ENCODE measurements at regions not wholly inside any gene's neighbourhood (a gene's known extent, or its start where the extent isn't known, plus 50 kb on each side); places are given as distances from the start of the nearest gene placed in this dataset.

DNA sequence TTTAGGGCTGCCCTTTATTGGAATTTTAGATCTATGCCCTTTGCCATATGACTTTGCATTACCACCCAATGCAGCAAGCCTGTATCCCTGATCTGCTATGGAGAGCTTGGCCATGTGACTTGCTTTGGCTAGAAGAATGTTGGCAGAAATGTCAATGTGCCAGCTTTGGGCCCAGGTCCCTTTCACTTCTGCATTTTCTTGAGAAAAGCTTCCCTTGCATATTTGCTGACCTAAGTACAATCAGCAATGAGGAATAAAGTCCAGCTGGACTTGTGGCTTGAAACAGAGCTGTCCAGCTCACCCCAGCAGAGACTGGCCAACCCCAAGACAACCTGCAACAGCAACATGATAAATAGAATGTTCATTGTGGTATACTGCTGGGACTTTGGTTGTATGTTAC lies 135.9 kb downstream of the PAH start:
- TF ChIP-seq, protein P1, sequence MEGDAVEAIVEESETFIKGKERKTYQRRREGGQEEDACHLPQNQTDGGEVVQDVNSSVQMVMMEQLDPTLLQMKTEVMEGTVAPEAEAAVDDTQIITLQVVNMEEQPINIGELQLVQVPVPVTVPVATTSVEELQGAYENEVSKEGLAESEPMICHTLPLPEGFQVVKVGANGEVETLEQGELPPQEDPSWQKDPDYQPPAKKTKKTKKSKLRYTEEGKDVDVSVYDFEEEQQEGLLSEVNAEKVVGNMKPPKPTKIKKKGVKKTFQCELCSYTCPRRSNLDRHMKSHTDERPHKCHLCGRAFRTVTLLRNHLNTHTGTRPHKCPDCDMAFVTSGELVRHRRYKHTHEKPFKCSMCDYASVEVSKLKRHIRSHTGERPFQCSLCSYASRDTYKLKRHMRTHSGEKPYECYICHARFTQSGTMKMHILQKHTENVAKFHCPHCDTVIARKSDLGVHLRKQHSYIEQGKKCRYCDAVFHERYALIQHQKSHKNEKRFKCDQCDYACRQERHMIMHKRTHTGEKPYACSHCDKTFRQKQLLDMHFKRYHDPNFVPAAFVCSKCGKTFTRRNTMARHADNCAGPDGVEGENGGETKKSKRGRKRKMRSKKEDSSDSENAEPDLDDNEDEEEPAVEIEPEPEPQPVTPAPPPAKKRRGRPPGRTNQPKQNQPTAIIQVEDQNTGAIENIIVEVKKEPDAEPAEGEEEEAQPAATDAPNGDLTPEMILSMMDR (IDR thresholded peaks at IDR 0.05; ENCODE audit: low read depth, low read length): no peak
- DNase-seq (ENCODE audit: extremely low read depth, low read depth): no peak

- DNase-seq (ENCODE audit: extremely low read depth, low read depth): no peak
- TF ChIP-seq, protein P1 (IDR thresholded peaks at IDR 0.05; ENCODE audit: low read depth, low read length): no peak
Measured at GRCh38 chr12:102776041-102776440, 141.0 kb downstream of the PAH start.

DNA sequence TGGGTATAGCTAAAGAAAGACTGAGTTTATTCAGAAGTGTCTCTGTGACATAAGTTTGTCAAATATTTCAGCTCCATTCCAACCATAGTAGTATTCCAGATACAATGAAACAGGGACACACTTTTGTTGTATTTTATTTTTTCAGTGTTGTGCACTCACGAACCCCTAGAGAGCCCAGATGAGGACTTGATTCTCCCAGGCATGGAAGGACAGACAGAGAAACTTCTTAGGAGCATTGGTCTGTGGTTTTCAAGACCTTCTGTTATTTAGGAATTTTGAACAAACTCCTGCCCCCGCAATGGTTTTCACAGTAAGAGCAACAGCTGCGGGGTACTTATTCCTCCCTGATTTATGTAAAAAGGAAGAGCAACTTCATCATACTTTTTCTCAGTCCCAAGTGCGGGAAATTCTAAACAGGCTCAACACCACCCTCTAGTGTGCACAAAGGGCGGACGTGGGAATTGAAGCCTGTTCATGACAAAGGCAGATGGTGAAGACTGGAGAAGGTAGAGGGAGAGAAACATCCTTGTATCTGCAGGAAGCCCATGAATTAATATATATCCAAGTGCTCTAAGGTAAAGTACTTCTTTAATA lies 147.6 kb downstream of the PAH start:
- TF ChIP-seq, protein P1 (IDR thresholded peaks at IDR 0.05; ENCODE audit: low read depth, low read length): peak; percentile 87
- peak; percentile 27 for DNase-seq (ENCODE audit: extremely low read depth, low read depth)

DNA sequence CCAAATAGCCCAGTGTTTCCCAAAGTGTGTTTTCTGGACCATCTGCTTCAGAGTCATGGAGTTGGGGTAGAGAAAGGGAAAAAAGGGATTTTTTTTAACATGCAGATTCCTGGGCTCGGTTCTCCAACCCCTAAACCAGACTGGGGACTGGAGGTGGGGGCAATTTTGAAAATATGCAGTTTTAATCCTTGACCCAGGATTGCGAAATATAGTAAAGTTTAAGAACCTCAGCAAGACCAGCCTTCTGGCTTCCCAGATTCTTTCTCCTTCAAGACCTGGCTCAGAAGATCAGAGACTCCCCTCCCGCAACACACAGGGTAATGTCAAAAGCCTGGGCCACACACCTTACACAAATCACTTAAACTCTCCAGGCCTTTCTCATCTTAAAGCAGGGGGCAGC lies 150.1 kb downstream of the PAH start:
- TF ChIP-seq, protein P1 (IDR thresholded peaks at IDR 0.05; ENCODE audit: low read depth, low read length): no peak
- DNase-seq (ENCODE audit: extremely low read depth, low read depth): no peak

- DNase-seq (ENCODE audit: extremely low read depth, low read depth): peak; percentile 7
- TF ChIP-seq, protein P1 (IDR thresholded peaks at IDR 0.05; ENCODE audit: low read depth, low read length): no peak
Measured at GRCh38 chr12:102765736-102766135, 151.3 kb downstream of the PAH start.

DNA sequence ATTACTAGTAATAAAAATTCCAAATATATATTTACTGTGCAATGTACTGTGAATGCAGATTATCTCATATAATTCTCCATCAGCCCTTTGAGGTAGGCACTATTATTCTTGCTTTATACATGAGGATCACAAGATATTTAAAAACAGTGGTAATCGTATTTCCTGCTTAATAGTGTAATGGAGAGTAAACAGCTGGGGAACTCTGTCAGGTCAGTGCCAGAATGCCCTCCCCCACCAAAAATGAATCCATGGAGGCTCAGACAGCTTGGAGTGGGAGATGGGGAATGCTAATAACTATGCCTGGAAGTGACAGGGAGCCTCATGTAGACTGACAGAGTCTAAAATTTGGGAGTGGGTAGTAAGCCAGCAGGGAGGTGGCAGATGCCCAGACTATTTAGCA lies 153.6 kb downstream of the PAH start:
- TF ChIP-seq, protein P1 (IDR thresholded peaks at IDR 0.05; ENCODE audit: low read depth, low read length): no peak
- no peak for DNase-seq (ENCODE audit: extremely low read depth, low read depth)

GRCh38 chr12:102763061-102763460 lies 154.0 kb downstream of the PAH start:
- TF ChIP-seq, protein P1 (IDR thresholded peaks at IDR 0.05; ENCODE audit: low read depth, low read length): no peak
- no peak for DNase-seq (ENCODE audit: extremely low read depth, low read depth)
